NB4 (cell line): ENCODE measurements at regions not wholly inside any gene's neighbourhood (a gene's known extent, or its start where the extent isn't known, plus 50 kb on each side); places are given as distances from the start of the nearest gene placed in this dataset.

Source experiments
- MYC ChIP-seq: IDR thresholded peaks from 2 replicates; pipeline ENCODE4 v1.6.1; 2011; ENCODE audit warnings: low read depth, low read length
- POLR2A ChIP-seq: IDR thresholded peaks from 2 replicates; pipeline ENCODE4 v1.6.1; 2011; ENCODE audit warnings: mild to moderate bottlenecking; ENCODE audit not compliant: insufficient read length; ENCODE audit errors: extremely low read depth
- TF ChIP-seq, protein P1 (sequence below): IDR thresholded peaks from one replicate; pipeline ENCODE4 v1.5.1; 2012; ENCODE audit warnings: low read depth, low read length
- TF ChIP-seq, protein P2 (sequence below): IDR thresholded peaks from 2 replicates; pipeline ENCODE4 v1.6.1; 2011; ENCODE audit warnings: low read depth, low read length

DNA sequence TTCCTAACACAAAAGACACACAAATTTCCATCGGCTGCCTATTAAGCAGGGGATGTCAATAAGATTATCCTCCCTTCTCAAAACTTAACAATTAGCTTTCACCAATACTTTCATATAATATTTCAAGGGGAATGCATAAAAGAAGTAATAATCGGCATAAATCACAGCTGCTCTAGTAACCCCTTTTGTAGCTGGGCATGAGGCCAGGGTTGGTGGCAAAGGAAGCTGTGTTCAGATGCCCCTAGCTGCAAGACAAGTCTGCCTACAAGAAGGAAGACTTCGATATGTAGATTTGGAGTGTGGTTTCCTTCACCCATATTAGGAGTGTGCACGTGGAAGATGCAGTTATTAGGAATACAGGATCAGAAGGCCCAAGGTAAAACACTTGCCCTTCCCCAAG is 156.9 kb upstream of the SSTR4 start:
- TF ChIP-seq, protein P1, sequence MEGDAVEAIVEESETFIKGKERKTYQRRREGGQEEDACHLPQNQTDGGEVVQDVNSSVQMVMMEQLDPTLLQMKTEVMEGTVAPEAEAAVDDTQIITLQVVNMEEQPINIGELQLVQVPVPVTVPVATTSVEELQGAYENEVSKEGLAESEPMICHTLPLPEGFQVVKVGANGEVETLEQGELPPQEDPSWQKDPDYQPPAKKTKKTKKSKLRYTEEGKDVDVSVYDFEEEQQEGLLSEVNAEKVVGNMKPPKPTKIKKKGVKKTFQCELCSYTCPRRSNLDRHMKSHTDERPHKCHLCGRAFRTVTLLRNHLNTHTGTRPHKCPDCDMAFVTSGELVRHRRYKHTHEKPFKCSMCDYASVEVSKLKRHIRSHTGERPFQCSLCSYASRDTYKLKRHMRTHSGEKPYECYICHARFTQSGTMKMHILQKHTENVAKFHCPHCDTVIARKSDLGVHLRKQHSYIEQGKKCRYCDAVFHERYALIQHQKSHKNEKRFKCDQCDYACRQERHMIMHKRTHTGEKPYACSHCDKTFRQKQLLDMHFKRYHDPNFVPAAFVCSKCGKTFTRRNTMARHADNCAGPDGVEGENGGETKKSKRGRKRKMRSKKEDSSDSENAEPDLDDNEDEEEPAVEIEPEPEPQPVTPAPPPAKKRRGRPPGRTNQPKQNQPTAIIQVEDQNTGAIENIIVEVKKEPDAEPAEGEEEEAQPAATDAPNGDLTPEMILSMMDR = no peak
- TF ChIP-seq POLR2A (no peak), MYC (no peak)
- TF ChIP-seq, protein P2, sequence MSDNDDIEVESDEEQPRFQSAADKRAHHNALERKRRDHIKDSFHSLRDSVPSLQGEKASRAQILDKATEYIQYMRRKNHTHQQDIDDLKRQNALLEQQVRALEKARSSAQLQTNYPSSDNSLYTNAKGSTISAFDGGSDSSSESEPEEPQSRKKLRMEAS = no peak
